Umbilical cord (tissue), 1 donor: ENCODE measurements at regions not wholly inside any gene's neighbourhood (a gene's known extent, or its start where the extent isn't known, plus 50 kb on each side); places are given as distances from the start of the nearest gene placed in this dataset.
"Not testable (repeated sequence)": the region's sequence is repeated elsewhere in the genome, so short reads cannot be mapped to it uniquely, and the experiment has no call there.

Experiments
- DNase-seq: peaks from one replicate; pipeline ENCODE4 v3.0.0-alpha.2; 2015; ENCODE audit warnings: low spot score

DNA sequence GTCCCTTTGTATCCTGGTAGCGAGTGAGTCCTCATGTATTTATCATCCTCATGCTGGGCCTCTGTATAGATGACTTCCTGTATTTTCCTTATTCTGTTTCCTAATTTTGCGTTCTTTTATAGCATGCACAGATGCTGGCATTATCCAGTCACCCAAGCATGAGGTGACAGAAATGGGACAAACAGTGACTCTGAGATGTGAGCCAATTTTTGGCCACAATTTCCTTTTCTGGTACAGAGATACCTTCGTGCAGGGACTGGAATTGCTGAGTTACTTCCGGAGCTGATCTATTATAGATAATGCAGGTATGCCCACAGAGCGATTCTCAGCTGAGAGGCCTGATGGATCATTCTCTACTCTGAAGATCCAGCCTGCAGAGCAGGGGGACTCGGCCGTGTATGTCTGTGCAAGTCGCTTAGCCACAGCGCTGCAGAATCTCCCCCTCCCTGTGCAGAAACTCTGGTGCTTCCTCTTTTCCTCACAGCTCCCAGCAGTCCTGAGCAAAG lies 183.1 kb upstream of the PRSS58 start:
- no peak for DNase-seq

DNA sequence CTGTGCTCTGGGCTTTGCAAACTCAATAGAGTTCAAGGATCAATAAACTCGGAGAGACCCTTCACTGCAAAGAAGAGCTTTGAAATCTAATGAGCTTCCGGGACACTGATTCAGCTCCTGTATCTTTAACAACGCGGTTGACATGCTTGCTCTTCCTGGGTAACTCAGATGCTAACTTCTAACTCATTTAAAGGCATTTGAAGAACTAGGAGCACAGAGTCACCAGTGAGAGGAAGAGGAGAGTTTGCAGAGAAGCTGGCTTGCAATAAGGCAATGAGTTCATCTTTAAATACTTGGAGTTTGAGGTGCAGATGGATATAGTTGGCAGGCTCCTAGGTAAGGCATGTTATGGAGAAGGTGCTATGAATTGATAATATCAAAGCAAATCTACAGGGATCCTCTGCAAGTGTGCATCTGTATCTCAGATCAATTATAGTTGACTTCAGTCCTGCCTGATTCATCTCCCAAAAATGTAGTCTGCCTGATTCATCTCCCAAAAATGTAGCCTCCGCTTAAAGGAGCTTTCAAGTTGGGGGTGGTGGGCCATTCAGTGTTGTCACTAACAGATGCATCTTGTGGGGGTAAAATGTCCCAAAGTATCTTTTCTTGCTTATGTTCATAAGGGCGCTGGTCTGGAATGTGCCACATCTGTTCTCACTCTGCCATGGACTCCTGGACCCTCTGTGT lies 182.5 kb upstream of the PRSS58 start:
- peak; percentile 36 for DNase-seq

DNA sequence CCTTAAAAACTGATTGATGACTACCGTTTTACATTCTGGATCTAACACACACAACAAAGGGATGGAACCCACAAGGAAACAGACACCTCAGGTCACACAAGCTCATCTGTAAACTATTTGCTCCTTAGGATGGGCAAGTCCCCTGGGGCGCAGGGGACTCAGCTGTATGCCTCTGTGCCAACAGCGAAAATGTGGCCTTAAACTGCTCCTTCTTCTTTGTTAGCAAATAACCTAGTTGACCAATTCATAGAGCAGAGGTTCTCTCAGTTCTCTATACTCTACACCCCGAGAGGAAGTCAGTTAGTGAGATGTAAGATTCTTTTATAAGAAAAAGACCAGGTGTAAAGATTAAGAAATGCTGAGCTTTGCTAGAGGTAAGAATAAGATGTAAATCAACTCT lies 181.9 kb upstream of the PRSS58 start:
- DNase-seq: no peak

DNA sequence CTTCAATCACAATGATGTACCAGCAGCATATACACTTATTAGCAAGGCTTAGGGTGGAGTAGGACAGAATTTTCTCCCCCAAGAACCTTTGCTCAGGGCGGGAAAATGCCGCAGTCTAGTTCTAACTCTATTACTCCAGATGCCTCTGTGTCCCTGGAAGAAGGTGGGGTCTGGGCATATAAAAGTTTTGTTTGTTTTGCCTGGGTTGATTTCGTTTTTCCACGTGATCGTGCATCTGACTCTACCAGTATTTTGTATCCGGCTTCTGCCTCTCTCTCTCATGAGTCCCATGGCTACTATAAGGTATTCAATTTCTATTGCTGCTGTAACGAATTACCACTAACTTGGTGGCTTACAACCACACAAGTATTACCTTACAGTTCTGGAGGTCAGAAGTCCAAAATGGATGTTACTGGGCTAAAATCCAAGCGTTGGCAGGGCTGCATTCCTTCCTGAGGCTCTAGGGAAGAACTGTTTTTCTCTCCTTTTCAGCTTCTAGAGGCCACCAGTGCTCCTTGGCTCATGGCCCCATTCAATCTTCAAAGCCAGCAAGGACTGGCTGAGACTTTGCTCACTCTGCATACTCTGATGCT lies 181.2 kb upstream of the PRSS58 start:
- no peak for DNase-seq

DNA sequence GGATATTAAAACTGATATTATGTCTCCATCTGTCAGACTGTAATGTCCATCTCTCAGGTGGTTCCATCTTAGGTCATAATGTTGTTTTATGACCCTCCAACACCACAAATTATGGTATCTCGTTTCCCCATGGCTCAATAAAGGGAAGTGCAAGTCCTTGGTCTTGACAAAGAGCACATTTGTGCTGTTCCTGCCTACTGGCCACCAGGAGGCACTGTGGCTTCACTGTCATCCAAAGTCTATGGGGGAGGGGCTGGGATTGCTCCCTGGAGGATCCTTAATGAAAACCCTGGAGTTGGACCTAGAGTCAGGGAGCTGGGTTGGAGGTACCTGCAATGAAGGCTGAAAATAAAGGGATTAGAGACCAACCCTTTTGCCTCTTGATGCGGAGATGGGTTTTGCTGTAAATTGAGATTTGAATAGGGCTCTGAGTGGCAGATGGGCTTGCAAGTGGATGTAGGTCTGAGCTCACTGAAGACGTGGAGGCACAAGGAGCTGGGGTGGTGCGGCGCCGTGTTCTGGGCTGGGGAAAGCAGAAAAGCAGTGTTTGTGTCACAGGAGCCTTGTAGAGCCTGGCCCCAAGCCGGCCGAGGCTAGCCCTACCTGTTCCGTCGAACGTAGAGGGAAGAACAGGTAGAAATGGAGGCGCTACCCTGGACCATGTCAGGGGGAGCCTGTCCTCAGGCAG lies 180.5 kb upstream of the PRSS58 start:
- no peak for DNase-seq

DNA sequence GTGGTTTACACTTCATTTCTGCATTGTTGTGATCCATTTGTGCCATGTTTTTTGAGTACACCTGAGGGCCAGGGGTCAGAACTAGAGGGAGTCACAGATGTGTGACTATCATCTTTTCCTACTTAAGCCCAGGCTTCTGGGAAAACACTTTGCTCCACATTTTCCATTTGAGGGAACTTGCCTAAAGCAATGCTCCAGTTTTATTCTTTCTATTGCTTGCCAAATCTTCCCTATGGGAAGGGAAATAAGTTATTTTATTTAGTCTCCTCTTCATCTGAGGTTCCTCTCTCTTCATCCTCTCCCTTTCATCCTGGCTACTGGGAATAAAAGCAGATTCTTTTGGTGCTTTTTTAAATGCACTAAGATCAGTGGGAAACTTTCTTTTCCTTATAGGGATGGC lies 179.9 kb upstream of the PRSS58 start:
- no peak for DNase-seq

DNA sequence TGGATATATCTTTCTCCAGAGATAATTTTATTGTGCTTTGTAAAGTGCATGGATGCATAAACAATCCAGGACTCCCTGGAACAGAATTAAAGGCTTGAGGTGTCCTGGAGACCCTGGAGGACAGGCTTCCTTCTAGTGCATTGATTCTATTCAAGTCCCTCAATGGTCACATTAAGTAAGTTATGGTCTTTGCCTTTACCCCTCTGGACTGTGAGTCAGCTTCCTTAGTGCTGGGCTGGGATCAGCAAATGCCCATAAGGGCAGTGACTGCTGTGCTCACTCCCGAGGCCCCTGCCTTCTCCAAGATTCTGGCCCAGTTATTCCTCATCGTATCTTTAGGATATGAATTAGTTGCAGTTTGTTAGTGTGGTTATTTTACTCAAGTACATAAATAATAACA lies 178.7 kb upstream of the PRSS58 start:
- DNase-seq: no peak

DNA sequence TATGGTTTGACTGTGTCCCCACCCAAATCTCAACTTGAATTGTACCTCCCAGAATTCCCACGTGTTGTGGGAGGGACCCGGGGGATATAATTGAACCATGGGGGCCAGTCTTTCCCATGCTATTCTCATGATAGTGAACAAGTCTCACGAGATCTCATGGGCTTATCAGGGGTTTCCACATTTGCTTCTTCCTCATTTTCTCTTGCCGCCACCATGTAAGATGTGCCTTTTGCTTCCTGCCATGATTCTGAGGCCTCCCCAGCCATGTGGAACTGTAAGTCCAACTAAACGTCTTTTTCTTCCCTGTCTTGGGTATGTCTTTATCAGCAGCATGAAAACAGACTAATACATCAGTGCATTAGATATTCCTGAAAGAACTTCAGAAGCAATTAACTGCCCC lies 177.7 kb upstream of the PRSS58 start:
- DNase-seq: not testable (repeated sequence)

DNA sequence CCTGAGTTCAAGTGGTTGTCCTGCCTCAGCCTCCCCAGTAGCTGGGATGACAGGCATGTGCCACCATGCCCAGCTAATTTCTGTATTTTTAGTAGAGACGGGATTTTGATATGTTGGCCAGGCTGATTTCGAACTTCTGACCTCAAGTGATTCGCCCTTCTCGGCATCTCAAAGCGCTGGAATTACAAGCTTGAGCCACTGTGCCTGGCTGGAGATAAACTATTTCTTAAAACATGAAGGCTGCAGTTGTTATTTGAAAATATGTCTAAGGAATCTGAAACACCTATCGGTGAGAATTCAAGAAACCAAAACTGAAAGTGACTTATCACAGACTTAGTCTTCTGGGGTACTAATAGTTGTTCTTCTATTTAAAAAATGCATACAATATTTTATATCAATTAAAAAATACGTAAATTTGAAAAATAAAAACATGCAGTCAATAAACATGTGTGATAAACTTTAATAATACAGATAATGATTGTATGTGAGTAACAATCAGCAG lies 176.9 kb upstream of the PRSS58 start:
- no peak for DNase-seq

DNA sequence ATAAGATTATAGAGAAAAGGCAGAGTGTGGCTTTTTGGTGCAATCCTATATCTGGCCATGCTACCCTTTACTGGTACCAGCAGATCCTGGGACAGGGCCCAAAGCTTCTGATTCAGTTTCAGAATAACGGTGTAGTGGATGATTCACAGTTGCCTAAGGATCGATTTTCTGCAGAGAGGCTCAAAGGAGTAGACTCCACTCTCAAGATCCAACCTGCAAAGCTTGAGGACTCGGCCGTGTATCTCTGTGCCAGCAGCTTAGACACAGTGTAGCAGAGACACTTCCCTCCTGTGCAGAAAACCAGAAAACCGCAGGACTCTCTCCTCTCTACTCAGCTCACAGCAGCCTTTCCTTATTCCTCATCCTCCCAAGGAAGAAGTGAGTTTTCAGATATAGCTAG lies 176.3 kb upstream of the PRSS58 start:
- not testable (repeated sequence) for DNase-seq

DNA sequence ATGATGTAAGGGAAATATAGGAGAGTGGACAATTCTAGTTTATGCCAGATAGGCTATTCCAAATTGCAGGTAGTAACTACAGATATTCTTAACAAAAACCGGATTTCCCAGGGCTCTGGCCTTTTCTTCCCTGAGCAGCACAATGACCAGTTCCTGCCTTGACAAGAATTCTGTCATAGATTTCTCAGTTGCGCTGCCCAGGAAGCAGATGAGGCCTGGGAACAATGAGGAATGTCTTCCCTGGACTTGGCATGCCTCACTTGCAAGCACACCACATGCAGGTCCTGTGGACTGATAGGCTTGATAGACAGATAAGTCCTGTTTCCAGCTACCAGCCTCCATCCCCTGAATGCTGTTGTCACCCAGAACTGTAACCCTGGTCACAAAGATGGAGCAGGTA lies 174.5 kb upstream of the PRSS58 start:
- DNase-seq: no peak

DNA sequence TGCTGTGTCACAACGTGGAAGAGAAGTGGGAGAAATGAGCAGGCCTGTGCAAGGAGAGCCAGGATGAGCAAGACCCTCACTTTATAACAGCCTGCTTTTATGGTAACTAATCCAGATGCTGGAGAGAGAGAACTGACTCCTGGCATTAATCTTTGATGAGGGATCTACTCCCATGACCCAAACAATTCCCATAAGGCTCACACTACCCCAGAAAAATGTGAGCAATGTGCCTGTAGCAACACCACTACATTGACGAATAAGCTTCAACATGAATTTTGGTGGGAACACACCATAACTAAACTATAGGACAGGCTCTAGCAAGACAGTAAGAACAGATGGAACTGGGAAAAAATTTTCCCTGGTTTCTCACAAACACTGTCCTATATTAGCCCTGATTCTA lies 173.6 kb upstream of the PRSS58 start:
- DNase-seq: no peak

DNA sequence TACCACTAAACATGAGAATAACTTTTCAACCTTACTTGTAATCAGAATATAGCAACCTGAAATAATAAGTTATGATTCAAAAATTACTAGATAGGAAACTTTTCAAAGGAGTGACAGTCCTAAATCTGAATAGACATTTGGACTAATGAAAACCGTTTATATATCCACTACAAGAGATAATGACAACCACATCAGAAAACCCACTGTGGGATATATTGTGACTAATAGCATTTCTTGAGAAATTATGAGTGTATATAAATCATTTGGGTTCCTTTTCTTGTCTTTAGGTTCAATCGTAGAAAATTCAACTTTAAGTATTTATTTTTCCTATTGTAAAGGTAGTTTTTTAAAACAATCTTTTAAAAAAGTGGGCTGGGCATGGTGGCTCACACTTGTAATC lies 170.2 kb upstream of the PRSS58 start:
- no peak for DNase-seq

DNA sequence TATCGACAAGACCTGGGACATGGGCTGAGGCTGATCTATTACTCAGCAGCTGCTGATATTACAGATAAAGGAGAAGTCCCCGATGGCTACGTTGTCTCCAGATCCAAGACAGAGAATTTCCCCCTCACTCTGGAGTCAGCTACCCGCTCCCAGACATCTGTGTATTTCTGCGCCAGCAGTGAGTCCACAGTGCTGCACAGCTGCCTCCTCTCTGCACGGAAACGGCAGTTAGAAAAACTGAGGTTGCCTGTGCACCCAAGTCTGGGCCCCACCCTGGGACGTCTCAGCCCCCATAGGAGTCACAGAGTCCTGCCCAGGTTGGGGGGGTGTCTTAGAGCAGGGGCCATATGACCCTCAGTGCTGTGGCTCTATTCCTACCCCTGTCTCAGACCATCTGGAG lies 167.4 kb upstream of the PRSS58 start:
- no peak for DNase-seq

DNA sequence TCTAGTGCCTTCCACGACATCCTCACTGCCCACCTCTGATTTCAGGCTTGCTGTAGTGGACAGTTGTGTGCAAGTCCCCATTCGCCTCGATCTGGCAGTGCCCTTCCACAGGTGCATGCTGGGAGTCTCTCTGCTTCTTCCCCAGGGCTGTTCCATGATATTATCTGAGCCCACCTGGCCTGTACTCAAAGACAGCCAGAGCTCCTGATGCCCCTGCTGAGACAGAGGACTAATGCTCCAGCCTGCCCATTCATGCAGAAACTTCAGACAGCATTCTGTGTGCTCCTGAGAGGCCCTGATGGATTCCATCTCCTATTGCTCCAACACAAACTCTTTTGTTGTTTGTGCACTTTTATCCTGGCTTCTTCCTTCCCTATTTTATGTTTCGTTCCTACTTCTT lies 164.8 kb upstream of the PRSS58 start:
- no peak for DNase-seq

DNA sequence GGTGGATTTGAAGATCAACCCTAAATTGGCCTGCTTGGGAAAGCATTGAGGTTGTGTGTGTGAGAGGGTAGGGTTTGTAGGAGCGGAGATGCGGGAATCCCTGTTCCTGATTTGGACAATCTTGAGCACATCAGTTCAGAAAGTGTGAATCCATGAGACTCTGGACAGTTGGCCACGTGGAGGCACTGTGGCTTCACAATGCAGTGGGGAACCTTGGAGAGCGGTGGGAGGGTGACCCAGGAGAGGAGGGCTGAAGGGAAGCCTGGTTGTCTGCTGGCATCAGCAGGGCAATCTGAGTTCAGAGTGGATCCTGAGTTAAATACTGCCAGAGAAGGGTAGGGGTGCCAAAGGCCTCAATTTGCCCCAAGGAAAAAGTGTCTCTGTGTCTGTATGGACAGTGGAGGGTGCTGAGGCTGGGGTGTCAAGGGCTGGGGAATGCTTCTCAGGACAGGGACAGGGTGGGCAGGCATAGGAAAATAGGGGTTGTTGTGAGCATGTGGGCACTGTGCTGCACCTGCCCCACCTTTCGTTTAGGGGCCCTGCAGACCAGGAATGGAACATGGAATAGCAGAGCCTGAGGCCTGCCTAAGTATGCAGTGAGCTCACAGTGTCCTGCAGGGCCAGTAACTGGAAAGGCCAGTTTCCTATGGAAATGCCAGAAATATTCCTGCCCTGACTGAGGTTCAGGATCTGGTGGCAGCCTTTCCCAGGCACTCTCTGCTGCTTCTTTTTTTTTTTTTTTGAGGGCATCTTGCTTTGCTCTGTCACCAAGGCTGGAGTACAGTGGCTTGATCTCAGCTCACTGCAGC lies 162.9 kb upstream of the PRSS58 start:
- DNase-seq: no peak

DNA sequence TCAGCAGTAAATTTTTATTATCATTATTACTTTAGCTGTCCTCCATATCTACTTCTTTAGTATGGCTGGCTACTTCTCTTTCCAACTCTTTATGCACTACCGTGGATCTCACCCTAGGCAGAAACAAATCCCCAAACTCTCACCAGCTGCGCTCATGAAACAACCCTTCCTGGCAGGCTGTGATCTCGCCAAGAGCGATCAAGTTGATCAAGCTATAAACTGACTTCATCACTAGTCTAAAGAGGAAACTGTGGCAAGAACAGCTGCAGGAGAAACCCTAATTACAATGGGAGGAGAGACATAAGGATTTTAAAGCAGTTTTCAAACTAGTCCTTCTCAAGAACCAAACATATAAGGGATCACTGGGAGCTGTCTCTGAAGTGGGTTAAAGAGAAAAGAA lies 160.5 kb upstream of the PRSS58 start:
- DNase-seq: no peak

DNA sequence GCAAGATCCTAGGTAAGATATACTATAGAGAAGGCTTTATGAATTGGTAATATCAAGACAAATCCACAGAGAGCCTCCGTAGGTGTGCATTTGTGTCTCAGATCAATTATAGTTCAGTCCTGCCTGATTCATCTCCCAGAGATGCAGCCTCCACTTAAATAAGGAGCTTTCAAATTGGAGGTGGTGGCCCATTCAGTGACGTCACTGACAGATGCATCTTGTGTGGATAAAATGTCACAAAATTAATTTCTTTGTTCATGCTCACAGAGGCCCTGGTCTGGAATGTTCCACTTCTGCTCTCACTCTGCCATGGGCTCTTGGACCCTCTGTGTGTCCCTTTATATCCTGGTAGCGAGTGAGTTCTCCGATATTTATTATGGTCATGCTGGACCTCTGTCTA lies 157.1 kb upstream of the PRSS58 start:
- no peak for DNase-seq

DNA sequence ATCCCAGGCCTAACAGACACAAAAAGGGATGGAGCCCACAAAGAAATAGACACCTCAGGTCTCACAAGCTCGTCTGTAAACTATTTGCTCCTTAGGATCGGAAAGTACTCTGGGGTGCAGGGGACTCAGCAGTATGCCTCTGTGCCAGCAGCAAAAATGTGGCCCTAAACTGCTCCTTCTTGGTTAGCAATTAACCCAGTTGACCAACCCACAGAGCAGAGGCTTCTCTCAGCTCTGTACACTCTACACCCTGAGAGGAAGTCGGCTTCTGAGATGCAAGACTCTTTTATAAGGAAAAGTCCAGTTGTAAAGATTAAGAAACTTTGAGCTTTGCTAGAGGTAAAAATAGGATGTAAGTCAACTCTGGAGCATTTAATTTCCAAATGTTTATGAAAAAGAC lies 156.3 kb upstream of the PRSS58 start:
- no peak for DNase-seq

DNA sequence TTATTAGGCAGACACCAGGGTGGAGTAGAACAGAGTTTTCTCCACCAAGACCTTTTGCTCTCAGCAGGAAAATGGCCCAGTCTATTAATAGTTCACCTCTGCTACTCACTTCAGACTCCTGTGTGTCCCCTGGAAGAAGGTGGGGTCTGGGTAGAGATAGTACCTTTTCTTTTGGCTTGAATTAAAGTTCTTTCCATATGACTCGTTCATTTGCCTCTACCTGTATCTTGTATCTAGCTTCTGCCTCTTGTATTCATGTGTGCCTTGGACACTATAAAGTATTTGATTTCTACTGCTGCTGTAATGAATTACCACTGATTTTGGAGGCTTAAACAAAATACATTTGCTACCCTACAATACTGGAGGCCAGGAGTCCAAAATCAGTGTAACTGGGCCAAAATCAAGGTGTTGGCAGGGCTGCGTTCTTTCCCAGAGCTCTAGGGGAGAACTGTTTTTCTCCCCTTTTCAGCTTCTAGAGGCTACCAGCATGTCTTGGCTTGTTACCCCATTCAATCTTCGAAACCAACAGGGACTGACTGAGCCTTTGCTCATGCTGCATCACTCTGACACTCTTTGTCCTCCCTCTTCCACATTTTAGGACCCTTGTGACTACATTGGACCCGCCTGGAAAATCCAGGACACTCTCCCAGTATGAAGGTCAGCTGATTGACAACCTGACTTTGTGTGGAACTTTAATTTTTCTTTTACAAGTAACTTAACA lies 155.6 kb upstream of the PRSS58 start:
- no peak for DNase-seq

DNA sequence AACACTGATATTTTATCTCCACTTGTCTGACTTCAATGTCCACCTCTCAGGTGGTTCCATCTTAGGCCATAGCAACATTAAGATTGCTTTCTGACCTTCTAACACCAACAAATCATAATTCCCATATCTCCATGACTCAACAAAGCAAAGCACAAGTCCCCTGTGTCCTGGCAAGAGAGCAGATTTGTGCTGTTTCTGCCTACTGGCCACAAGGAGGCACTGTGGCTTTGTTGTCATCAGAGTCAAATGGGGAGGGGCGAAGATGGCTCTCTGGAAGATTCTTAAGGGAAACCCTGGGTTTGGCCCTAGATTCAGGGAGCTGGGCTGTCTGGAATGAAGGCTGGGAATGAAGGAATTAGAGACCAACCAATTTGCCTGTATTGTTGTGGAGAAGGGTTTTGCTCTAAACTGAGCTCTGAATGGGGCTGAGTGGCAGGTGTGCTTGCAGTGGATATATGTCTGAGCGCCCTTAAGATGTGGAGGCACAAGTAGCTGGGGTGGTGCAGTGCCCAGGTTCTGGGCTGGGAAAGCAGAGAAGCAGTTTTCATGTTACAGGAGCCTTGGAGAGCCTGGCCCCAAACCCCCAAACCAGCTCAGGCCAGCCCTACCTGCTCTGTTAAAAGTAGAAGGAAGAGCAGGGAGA lies 154.8 kb upstream of the PRSS58 start:
- DNase-seq: no peak
